GM12892 (cell line): ENCODE measurements at regions not wholly inside any gene's neighbourhood (a gene's known extent, or its start where the extent isn't known, plus 50 kb on each side); places are given as distances from the start of the nearest gene placed in this dataset.

Source experiments
- POLR2A ChIP-seq: IDR thresholded peaks from 2 replicates; pipeline ENCODE4 v1.6.1; 2011; ENCODE audit warnings: low read depth, low read length, control low read depth
- POLR2AphosphoS5 ChIP-seq: IDR thresholded peaks from 2 replicates; pipeline ENCODE4 v1.6.1; 2011; ENCODE audit warnings: low read depth, low read length, control low read depth
- TAF1 ChIP-seq: IDR thresholded peaks from 2 replicates; pipeline ENCODE4 v1.6.1; 2011; ENCODE audit warnings: low read depth, mild to moderate bottlenecking, control low read depth, low read length, borderline replicate concordance

DNA sequence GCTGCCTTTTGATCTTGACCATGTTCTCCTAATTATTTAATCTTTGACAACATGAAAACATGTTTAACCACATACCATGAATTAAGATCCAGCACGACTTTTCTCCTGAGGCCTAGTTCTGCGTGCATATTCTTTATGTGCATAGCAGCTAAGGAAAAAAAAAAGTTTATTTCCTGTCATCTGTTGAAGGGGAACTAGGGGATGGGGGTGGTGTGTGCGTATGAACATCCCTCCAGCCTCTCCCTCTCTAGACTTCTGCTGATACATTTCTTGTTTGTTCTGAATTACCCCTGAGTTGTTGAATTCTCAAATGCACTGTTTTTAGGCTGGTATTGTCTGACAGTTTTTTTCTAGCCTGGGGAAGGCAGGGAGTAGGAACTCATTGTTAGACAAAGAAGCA, 543.3 kb downstream of the FGF9 start:
- no peak for TF ChIP-seq POLR2AphosphoS5
- TF ChIP-seq POLR2A, result no peak
- TF ChIP-seq TAF1, result no peak
